Stimulated activated CD8-positive, alpha-beta memory T cell treated with anti-CD3 and anti-CD28 coated beads, Interleukin-7, amount 100 ng/mL, for 24 hours (primary cell): ENCODE measurements at regions not wholly inside any gene's neighbourhood (a gene's known extent, or its start where the extent isn't known, plus 50 kb on each side); places are given as distances from the start of the nearest gene placed in this dataset.

ENCODE experiments used
- DNase-seq: peaks from one replicate; pipeline ENCODE4 v3.0.0-alpha.2; 2020; ENCODE audit warnings: low read depth

DNA sequence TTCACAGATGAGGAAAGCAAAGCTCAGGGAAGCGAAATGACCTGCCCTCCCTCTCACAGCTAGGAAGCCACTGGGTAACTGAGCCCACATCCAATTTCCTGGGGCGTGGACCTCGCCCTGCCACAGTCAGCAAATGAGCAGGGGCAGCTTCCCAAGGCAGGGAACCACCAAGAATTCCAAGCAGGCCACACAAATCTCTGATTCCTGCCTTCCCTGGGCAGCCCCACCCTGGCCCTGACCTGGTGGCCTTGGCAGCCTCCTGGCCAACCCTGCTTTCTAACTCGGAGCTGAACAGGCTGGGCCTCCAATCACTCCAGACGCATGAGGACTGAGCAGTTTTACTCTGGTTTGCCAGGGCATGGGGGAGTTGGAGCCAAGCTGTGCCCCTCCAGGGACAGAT lies 203.7 kb upstream of the TLE3 start:
- no peak for DNase-seq

- peak; percentile 35 for DNase-seq
Measured at GRCh38 chr15:70299931-70300869, 202.5 kb upstream of the TLE3 start.

DNA sequence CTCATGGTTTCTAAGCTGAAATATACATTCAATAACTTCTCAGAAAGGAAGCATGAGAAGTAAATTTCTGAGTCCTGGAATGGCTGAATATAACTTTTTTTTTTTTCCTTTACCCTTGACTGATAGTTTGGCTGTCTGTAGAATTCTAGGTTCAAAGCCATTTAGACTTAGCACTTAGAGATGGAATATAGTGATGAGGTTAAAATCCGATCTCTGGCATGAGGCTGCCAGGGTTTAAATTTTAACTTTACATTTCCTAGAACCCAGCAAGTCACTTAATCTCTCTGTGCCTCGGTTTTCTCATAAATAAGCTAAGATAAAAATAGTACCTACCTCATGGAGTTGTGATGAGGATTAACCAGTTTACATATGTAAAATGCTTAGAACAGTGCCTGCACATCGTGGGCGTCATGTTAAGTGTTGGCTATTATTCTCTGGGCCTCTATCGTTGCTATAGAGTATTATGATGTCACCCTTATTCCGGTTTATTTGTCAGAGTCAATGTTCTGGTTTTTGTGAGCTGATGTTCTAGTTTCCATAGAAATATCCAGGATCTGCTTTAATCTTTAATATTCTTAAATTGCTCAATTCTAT lies 199.8 kb upstream of the TLE3 start:
- no peak for DNase-seq

- no peak for DNase-seq
Measured at GRCh38 chr15:70294731-70295305, 197.1 kb upstream of the TLE3 start.

DNA sequence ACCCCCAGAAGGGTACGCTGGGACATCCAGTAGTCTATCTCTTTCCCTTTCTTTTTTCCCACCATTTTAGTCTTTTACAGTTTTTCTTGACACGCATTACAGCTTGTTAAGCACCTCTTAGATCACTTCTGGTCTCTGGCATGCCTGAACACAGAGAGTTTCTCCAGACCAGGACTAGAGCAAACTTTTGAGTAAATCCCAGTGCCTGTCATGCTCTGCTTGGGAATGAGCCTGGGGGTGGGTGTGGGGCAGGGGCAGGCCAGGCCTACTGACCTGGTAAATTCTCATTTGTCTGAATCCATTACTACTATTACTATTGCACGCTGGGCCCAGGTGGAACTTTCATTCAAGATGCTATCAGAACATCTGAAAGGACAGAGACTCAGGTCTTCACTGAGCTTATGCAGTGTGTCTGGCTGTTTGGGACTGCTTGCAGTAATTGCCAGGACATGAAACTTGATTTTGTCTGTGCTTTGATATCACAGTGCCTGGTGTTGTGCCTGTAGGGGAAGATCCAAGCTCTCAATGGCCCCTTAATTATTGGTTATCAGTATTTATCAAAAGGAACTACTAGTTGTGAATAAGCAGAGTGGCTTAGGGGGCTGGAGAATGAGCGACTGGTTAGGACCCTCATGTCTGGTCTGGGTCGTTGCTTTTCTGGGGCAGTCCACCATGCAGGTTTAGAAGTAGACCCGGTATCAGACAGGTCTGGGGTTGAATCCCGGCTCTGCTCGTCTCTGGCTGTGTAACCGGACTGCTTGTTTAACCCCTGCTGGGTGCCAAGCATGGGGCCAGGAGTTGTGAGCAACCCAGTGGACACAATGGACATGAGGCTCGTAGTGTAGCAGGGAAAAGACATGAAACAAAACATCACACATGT lies 196.1 kb upstream of the TLE3 start:
- no peak for DNase-seq

DNA sequence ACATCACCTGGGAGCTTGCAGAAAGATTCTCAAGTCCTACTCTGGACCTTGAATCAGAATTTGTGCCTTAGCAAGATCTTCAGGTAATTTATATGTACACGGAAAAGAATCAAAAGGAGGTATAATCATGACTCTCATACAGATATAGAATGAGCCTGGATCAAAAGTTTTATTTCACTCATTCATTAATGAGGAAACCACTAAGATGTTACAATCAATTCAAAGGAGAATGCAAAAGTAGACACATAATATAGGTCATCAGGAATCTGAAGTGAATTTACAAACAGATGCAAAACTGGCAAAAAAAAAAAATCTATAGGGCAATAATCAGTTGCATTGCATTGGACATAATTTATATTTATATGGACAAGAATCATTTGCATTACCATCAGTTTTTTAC lies 195.4 kb upstream of the TLE3 start:
- no peak for DNase-seq

DNA sequence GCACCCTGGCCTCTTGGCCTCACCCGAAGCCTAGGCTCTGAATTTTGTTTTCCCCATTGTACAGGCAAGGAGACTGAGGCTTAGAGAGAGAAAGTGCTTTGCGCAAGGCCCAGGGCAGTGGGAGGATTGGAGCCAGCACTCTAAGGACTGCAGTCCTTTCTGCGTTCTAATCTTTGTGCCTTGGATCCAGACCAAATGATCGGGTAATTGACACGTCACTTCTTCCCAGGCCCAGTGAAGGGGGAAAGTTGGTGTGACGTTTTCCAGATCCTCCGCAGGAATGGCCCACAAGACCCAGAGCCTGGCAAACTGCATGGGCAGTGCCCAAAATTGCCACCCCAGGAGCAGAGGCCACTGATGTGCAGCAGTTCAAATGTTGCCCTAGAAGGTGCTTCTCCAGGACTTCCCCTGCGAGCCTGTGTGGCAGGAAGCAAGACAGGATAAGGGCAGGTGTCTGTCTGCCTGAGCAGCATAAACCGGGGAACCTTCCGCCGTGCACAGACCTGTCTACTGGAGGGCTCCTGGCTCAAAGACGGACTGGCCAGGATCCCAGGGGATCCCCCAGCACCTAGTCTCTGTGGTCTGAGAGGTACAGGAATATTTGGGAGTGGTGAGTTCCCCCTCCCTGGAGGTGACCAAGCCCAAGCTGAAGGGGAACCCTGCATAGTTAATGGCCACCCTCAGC lies 194.5 kb upstream of the TLE3 start:
- DNase-seq = no peak

GRCh38 chr15:70291305-70292075 lies 193.8 kb upstream of the TLE3 start:
- DNase-seq = no peak

- no peak for DNase-seq
Measured at GRCh38 chr15:70290708-70291107, 193.0 kb upstream of the TLE3 start.

DNA sequence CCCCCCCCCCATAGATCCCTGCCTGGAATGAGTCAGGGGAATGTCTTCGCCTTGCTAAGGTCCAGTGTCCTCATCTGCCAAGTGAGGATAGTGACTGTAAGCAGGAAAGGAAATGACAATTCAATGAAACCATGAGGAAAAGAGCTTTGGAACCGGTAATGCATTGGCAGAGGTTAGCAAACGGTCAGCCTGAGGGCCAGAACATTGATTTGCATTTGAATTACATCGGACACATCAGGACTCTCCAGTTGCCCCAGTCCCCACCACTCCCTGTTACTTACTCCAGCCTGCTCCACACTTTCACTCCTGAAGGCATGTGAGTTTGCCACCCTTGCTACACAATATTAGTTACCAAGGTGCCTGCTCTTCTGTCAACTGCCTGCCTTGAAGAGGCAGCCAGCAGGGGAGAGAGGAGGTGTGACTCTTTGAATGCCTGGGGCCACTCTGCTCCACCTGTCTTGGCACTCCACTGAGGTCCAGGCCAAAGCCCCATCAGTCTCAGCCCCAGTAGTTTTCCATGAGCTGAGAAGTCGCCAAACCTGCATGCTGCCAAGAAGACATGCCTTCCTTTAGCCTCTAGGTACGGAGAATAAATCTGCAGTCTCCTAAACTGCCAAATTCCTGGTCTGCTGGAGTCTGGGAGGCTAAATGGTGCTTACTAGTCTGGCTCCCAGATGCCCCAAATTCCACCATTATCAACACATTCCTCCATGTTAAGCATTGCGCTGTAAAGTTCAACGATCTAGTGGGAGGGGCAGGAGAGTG lies 191.7 kb upstream of the TLE3 start:
- DNase-seq = no peak

DNA sequence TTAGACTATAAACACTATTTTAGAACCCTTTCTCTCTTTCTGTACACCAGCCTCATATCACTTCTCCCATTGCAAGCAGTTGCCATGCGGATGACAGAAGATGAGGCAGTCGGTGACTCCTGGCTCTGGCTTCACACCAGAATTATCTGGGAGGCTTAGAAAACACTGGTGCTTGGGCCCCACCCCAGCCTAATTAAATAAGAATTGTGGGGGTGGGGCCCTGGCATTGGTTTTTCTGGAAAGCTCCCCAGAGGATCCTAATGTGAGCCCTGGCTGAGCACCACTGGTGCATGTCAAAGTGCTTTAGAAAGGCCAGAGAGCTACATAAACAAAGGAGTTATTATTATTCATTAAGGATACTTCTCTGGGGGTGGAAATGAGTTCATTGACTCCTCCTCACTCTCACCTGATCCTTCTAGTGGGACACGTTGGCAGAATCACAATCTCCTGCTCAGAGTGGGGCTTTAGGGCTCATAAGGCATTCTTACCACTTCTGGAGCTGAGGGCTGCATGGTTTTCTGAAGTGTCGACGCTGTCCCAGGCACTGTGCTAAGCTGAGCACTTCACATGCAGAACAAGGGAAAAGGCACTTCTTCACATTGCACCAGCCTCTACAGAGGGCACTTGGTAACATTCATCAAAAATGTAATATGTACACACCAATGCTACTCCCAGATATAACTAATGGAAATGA lies 188.5 kb upstream of the TLE3 start:
- no peak for DNase-seq

DNA sequence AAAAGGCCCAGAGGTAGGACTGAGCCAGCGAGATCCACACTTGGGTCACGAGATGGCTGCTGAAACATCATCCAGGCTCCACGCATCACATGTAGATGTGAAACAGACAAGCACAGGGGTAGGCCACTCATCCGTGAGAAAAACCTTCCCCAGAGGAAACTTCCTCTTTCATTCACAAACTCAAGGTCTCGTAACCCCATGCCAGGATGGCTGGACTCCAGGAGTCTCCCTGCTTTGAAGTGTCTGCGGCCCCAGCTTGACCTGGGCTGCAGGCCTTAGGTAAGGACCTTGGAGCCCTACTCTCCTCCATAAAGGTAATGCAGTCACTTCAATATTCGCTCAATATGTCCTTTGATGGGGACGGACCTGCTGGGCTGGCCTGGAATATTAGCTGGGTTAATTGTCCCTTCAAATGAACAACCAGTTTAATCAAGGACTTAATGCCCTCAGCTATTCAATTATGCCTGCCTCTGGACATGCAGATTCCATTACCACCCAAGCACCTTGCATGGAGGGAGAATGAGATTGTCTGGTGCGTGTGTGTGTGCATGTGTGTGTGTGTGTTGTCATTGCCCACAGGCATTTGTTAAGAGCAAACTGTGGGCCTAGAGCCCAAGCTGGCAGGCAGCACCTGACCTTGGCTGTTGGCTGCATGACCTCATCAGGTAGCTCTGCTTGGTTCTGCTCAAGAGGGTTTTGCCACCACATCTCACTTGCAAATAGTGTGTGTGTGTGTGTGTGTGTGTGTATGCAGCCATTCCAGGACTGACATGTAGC lies 186.9 kb upstream of the TLE3 start:
- DNase-seq = no peak

DNA sequence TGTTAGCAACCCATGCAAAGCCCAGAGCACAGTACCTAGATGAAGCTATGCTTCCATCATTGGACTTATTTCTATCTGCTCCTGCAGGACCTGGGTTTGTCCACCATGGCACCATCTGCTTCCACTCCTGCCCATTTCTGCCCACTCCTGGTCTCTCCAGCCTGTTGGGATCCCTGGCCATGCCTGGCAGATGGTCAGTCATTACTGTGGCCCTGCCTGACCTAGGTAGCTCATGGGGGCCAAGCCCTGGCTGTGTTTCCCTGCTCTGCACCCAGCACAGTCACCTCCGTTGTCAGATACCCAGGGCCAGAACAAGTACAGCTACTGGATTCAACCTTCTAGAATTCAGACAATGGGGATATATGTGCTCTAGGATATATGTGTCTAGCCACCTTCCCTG lies 185.8 kb upstream of the TLE3 start:
- no peak for DNase-seq

DNA sequence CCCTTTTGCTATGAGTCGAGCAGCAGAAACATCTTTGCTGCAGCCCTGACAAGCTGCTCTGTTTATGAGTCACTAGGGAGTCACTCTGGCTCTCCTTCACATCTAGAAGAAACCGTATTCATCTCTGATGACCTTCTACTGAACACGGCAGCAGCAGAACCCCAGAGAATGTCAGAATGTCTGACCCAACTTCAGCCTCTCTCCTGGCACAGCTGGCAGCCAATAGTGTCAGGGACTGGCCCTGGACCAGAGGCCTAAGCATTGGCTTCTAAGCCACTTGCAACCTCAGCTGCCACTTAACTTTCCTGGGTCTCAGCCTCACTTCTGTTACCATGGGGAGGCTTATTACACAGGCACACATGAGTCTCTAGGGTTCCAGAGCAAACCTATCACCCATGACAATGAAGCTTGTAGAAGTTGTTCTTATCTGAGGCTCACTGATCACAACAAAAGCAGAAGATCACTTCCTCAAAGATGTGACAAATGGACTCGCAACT lies 184.1 kb upstream of the TLE3 start:
- no peak for DNase-seq

GRCh38 chr15:70281261-70281810 lies 183.6 kb upstream of the TLE3 start:
- no peak for DNase-seq

- DNase-seq = no peak
Measured at GRCh38 chr15:70280781-70281180, 183.1 kb upstream of the TLE3 start.

GRCh38 chr15:70279096-70279495 lies 181.4 kb upstream of the TLE3 start:
- DNase-seq = no peak

GRCh38 chr15:70278644-70279043 lies 180.9 kb upstream of the TLE3 start:
- no peak for DNase-seq
